Ovary (tissue), 7 donors: ENCODE measurements at regions not wholly inside any gene's neighbourhood (a gene's known extent, or its start where the extent isn't known, plus 50 kb on each side); places are given as distances from the start of the nearest gene placed in this dataset.

Experiments
- DNase-seq, 5 donors: peaks; one replicate each; pipeline ENCODE4 v3.0.0-alpha.2; 2019 to 2020
- H3K27ac ChIP-seq, 2 donors: fragments of 200-600 bp; one replicate each; pipeline versions ENCODE4 v1.5.1 to v1.8.0; 2019 to 2022
- H3K27me3 ChIP-seq: fragments of 200-600 bp; one replicate; pipeline ENCODE4 v1.8.0; 2022
- H3K36me3 ChIP-seq: fragments of 200-600 bp; sonication (generic); one replicate; pipeline ENCODE4 v1.5.1; 2019
- H3K4me1 ChIP-seq: one replicate; pipeline ENCODE4 v1.8.1; 2013; ENCODE audit warnings: mild to moderate bottlenecking, moderate library complexity; ENCODE audit not compliant: insufficient read depth
- H3K4me3 ChIP-seq: fragments of 200-600 bp; sonication (generic); one replicate; pipeline ENCODE4 v1.5.1; 2017
- H3K9me3 ChIP-seq, 2 donors: fragments of 200-600 bp in 1 of 2; sonication (generic) in 1 of 2; one replicate each; pipeline versions ENCODE4 v1.5.1 to v1.8.1; 2013 to 2019; ENCODE audit warnings: mild to moderate bottlenecking in 1 of 2, moderate library complexity in 1 of 2
- CTCF ChIP-seq, 3 donors: fragments of 450-650 bp in 2 of 3; fragments of 200-600 bp in 1 of 3; IDR thresholded peaks; one replicate each; pipeline versions ENCODE4 v1.5.1 to v1.8.0; 2016 to 2022; ENCODE audit warnings: antibody characterized with exemption in 3 of 3, mild to moderate bottlenecking in 1 of 3
- EP300 ChIP-seq: sonication (generic); formaldehyde crosslinking; IDR thresholded peaks from one replicate; pipeline ENCODE4 v1.6.1; 2017; ENCODE audit warnings: antibody characterized with exemption
- POLR2A ChIP-seq: fragments of 450-650 bp; IDR thresholded peaks from one replicate; pipeline ENCODE4 v1.6.1; 2017; ENCODE audit warnings: antibody characterized with exemption, mild to moderate bottlenecking, moderate library complexity
- WGBS, 3 donors: extraction: QIAGEN DNeasy Blood & Tissue Kit in 1 of 3; methylation state at CpG; one replicate each; pipeline versions ENCODE4 v1.1.5 to v1.1.7; 2013 to 2017; 5-methylcytosine and 5-hydroxymethylcytosine counted together
- intact Hi-C, 4 donors: fragments of 100-400 bp; cut with DNase I; formaldehyde crosslinking; loops; one replicate each; pipeline versions ENCODE4 v1.11.0 to v1.15.1; 2022 to 2023
- donor health status: DM: no; HTN: no; CAD: no; lungs with moderate emphysema.
- donor health status: DM: no; HTN: no; CAD: no.
- donor health status: Bipolar disorder and iron deficiency.
- donor health status: DM: no; HTN: no; CAD: no.
- donor health status: DM: yes; HTN: yes; CAD: no.

GRCh38 chr6:66048684-66049474 lies 341.9 kb upstream of the EYS start:
- no peak overlapping the region for H3K4me3 ChIP-seq
- H3K27me3 ChIP-seq = no peaks in the 10 kb centered on the region
- no peaks in the 10 kb centered on the region for H3K9me3 ChIP-seq
- no peak for DNase-seq
- no peak for TF ChIP-seq EP300
- no peak for TF ChIP-seq CTCF (IDR thresholded peaks at IDR 0.05)
- TF ChIP-seq POLR2A = no peak
- H3K4me1 ChIP-seq = no peaks in the 10 kb centered on the region
- WGBS, 3 donors = 14 to 38% (median 19%) methylated on average over 3 of the region's 3 CpGs
- intact Hi-C loops = no loop called here
- H3K36me3 ChIP-seq = no peaks in the 10 kb centered on the region
- H3K27ac ChIP-seq = no peak overlapping the region

GRCh38 chr6:66032626-66033025 lies 325.6 kb upstream of the EYS start:
- Histone ChIP-seq H3K4me1 (no peaks in the 10 kb centered on the region), H3K27me3 (no peaks in the 10 kb centered on the region), H3K4me3 (no peak overlapping the region), H3K36me3 (no peaks in the 10 kb centered on the region), H3K9me3 (no peaks in the 10 kb centered on the region), H3K27ac (no peak overlapping the region)
- TF ChIP-seq POLR2A (no peak), EP300 (no peak), CTCF (IDR thresholded peaks at IDR 0.05) (no peak)
- no peak for DNase-seq
- WGBS, 3 donors = 86 to 98% (median 93%) methylated on average over 1 of the region's 1 CpG
- intact Hi-C loops = no loop called here

- H3K36me3 ChIP-seq = no peaks in the 10 kb centered on the region
- H3K4me3 ChIP-seq = no peak overlapping the region
- no peaks in the 10 kb centered on the region for H3K4me1 ChIP-seq
- no peak for DNase-seq
- H3K27ac ChIP-seq = no peak overlapping the region
- intact Hi-C loops = no loop called here
- no peaks in the 10 kb centered on the region for H3K9me3 ChIP-seq
- TF ChIP-seq CTCF (IDR thresholded peaks at IDR 0.05) (no peak), POLR2A (no peak), EP300 (no peak)
- H3K27me3 ChIP-seq = no peaks in the 10 kb centered on the region
Observed at GRCh38 chr6:66029391-66029790, 322.4 kb upstream of the EYS start.

- H3K9me3 ChIP-seq = no peaks in the 10 kb centered on the region
- WGBS, 3 donors = 92 to 97% (median 95%) methylated on average over 26 to 30 of the region's 30 CpGs
- no peaks in the 10 kb centered on the region for H3K36me3 ChIP-seq
- H3K4me3 ChIP-seq = no peak overlapping the region
- DNase-seq = peak in 1 of 5 donors; percentile 5
- H3K27me3 ChIP-seq = no peaks in the 10 kb centered on the region
- intact Hi-C loops = no loop called here
- no peak for TF ChIP-seq POLR2A
- TF ChIP-seq EP300 = no peak
- TF ChIP-seq CTCF (IDR thresholded peaks at IDR 0.05) = no peak
- no peak overlapping the region for H3K27ac ChIP-seq
- no peaks in the 10 kb centered on the region for H3K4me1 ChIP-seq
Observed at GRCh38 chr6:65999288-65999791, 292.3 kb upstream of the EYS start.
